GM21367 (cell line): ENCODE measurements at regions not wholly inside any gene's neighbourhood (a gene's known extent, or its start where the extent isn't known, plus 50 kb on each side); places are given as distances from the start of the nearest gene placed in this dataset.

Experiments used
- ATAC-seq: cut with Tn5 transposase; IDR thresholded peaks from one replicate; pipeline ENCODE4 v1.9.1; 2021; ENCODE audit not compliant: unreplicated experiment

DNA sequence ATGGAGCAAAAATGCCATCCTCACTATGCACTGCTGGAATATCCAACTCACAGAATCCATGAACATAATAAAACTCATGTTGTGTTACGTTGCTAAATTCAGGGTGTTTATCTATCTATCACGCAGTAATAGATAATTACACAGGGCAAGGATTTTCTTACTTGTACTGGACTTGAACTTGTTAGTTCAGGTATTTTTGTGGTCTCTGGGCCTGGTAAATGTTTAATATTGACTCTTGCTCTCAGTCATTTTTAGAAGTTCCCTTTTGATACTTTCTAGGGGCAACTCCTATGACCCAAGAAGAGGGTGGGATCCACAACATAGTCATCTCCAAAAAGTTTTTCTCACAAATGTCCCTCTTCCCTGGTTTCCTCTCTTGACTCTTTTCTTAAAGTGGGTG lies 522.4 kb upstream of the IGFBP7 start:
- ATAC-seq = no peak

DNA sequence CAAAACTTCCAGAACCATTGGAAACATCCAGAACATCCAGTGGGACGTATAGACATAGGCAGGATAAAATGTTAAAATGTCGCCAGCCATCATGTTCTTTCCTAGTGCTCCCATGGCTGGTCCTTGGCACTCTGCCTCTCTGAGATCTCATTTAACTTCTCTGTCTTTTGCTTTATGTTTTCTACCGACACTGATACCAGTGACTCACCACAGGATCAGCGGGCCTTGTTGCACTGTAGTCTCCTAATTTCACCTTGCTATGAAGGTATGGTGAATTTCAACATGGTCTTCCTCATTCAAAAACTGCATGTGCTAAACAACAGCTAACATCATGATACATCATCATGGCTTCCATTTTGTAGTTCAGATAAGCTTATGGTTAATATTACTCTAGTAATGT lies 521.0 kb upstream of the IGFBP7 start:
- ATAC-seq = no peak

DNA sequence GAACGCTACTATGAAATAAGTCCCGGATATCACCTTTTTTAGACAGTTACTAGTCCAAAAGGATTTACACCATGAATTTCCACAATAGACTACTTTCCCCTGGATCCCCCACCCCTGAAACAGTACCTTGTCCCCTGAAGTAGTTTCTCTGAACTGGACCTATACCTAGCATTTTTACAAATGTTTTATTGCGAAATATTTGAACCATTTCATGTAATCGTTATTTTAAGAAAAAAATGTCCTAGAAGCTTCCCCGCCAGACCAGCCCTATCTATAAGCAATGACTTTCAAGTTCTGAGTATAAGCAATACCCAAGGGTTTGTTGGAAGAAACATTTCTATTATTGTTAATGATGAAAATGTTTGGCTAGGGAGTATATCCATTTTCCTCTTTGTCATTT lies 517.8 kb upstream of the IGFBP7 start:
- ATAC-seq = no peak

DNA sequence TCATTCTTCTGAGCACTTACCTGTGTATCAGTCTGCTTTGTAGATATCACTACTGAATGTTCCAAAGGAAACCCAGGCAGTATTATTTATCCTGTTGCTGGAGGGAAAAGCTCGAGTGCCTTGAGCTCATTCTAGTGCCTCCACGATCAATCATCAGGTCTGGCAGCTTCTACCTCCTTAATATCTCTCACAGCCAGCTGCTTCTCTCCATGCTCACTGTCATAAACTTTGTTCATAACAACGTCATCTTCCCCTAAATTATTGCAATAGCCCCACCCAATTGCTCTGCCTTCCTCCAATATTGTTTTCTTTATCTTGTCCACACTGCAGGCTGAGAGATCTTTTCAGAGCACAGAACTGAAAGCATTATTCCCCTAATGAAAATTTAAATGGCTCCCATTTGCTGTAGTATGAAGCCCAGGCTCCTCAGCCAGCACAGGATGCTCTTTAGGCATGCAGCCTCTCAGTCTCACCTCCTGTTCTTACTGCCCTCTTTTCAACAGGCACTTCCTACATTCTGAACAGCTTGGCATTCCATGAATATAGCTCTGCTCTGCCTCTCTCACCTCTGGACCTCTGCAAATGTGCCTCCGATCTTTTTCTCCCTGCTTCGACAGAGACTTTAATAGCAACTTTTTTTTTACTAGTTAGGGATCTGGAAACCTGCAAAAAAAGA lies 504.2 kb upstream of the IGFBP7 start:
- no peak for ATAC-seq

DNA sequence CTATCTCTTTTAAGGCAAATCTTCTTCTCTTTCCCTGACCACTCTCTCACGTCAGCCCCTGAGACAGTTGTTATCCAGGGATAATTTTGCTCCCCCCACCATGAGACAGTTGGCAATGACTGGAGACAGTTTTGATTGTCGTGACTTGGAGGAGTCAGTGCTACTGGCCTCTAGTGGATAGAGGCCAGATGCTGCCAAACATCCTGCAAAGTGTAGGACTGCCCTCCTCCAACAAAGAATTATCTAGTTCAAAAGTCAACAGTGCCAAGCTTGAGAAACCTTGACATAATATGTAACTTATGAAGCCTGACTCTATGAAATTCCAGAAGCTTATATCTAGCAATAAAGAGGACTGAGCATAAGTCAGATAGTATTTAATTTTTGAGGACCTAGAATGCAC lies 502.1 kb upstream of the IGFBP7 start:
- ATAC-seq = no peak

DNA sequence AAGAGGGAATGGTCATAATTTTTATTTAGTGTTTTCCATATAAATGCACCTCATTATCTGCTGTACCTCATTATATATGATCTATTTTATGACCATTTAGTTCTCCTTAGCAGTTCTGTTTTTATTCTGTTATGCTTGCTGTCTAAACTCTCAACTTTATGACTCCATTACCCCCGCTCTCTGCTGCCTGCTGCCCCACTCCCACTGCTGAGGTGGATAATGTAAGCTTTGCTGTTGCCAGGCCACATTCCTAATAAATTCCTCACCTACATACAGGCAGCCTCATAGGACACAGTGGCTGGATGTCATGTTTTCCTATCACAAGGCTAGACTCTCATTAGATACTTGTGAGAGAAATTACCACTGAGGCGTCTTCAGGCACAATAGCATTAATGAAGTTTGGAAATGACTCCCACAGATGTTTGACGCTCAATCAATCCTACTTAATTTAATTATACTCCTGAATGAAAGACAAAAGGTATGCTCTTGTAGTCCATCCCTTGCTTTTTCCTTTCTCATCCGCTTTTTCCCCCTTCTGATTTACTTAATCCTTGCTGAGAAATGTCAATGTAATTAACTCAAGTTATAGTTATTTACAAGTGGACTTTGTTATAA lies 497.5 kb upstream of the IGFBP7 start:
- ATAC-seq = no peak

DNA sequence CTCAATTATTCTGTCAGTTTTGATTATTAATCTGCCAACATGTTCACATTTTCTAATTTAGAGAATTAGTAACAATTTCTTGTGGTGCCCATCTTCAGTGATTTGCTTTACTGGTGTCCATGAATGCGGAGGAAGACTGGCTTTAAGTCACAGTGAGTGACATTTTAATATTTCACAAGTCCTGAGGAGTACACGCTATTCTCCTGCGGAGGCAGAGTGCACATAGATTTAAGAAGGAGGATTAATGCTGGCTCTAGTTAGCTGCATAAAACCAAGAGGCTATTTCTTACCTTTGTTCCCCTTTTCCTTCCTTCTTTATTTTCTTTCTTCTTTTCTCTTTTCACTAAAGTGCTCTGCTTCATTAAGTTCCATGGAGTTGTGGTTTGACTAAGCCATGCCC lies 495.2 kb upstream of the IGFBP7 start:
- ATAC-seq = no peak

DNA sequence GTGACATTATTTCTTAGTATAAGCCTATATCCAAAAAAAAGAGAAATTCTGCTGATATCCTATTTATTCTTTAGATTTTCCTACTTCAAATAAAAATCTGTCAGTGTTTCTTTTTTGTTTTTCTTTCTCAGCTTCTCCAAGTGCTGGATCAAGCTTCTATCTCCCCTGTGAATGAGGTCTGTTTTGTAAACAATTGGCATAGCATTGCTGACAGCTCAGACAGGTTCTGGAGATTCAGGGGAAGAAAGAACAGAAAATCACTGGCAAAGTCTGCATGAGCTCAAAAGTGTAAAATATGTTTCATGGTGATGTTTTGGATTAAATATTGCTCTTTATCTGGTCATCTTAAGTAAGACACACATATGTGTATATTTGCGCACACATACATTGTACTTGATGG lies 492.0 kb upstream of the IGFBP7 start:
- no peak for ATAC-seq

DNA sequence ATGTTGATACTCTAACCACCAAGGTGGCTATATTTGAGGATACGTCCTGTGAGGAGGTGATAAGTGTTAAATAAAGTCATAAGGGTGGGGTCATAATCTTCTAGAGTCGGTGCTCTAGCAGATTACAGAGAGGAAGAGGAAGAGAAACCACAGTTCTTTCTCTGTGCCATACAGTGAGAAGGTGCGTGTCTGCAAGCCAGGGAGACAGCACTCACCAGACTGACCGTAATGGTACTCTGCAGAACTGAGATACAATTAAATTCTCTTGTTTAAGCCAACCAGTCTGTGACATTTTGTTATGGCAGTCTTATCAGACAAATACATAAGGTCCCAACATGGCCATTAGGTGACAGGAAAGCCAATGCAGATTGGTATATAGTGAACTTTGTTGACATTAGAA lies 480.9 kb upstream of the IGFBP7 start:
- ATAC-seq = no peak

DNA sequence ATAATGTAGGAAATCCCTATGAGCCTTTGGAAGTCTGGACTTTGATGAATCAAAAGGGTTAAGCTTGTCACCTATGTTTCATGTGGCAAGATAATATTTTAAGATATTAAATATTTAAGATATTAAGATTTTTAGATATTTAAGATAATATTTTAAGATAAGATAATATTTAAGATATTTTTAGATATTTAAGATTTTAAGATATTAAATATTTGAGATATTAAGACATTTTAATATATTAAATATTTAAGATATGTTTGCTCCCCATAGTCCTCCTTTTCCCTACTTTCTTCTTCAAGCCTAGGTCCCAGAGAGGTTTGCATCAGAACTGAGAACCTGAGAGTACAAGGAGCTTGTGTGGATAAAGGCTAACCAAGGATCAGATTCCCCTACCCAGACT lies 478.4 kb upstream of the IGFBP7 start:
- ATAC-seq = no peak

DNA sequence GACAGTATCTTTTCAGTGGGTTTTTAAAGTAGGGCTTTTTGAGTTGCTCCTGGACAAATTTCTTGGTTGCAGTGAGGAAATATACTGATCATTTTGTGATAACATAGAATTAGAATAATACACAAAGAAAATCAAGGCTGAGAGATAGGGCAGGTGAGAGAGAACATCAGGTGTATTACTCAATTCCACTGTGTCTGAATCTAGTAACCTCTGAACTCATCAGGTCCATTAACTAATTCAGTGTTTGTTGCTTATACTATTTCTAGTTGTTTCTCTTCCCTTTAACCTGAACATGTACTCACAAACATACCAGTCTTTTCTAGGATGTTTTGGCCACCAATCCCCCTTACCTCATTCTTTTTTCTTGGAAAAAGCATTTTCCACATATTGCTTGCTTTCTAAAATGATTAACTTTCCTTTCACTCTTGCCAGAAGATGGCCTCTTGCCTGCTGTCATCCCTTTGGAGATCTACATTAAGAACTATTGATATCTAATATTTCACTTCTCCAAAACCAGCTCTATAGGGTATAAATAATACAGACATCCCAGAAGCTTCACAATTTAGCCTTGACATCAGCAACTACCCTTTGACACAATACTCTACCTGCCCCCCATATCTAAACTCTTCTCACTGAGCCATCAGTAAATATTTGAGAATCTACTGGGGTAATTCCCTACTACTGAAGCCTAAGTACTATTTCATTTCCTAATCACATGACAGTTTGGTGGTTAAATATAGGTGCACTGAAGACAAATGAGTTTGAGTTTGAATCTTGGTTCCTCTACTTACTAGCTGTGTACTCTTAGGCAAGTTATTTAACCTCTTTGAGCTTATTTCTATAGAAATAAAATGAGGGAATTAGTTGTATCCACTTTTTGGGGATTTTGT lies 470.8 kb upstream of the IGFBP7 start:
- no peak for ATAC-seq

DNA sequence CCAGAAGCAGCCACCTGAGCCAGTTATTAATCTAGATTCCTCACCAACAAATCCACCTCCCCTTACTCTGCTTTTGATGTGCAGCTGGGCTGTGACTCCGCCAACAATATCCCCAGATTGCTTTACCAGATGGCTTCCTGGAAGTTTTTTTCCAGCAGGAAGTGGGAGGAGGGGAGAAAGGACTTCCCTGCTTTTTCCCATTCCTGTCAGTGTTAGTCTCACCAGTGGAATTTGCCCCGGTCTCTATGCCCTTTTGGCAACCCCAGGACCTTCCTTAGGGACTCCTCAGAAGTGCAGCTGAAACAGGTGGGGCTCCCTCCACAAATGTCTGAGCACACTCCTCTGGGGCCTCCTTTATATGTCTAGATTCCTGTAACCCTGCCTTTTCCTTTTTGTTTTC lies 465.2 kb upstream of the IGFBP7 start:
- no peak for ATAC-seq

DNA sequence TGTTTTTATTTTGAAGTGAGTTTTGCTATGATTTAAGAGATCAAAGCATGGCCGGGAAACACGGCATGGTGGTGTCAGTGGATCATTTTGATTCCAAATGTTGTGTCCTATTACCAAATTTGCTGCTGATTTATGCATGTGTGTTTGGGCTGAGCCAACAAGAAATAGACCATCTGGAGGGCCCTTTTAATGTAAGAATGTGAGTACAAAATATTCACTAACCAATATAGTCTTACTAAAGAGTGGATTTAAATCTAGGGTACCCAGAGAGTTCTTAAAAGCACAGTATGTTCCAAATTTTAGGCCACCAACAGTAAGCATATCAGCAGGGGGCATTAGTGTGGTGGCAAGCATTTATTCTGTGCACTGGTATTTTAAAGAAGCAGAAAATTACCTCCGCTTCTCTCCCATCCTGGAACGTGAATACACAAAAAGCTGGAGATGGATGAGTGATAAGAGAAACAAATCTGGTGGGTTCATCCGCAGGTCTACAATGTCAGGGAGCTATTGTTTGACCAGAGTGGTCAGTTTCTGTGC lies 444.4 kb upstream of the IGFBP7 start:
- no peak for ATAC-seq

DNA sequence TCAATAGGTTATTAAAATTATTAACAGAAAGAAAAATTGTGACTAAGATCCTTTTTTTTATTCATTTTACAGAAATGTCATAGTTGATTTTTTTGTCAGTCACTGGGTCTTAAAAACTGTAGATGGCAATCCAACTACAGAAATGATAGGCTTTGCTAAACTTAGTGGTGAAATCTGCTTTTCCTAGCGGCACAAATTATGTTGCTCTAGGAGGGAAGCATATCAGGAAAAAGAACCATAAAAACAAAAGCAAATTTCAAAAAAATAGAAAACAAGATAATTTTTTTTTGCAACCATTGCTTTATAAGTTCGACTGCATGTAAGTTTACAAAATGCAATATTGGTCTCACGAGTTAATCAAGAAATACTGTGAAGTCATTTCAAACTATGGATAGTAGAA lies 443.5 kb upstream of the IGFBP7 start:
- ATAC-seq = no peak

DNA sequence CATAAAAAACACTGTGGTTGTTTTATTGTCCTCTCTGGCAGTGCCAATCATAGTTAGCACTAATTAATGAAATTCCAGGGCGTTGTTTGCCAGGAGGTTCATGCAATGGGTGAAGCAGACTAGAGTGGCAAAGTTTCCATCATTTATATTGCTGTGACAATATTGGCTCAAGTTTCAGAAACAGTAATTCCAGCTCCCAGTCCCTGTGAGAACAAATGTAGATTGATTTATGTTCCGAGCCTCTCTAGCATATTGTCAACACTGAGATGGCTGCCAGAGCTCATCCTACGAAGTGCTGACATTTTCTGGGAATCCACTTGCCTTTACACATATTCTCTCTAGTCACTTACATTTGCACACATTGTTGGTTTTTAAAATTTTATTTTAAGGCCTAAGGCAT lies 440.0 kb upstream of the IGFBP7 start:
- ATAC-seq = no peak

DNA sequence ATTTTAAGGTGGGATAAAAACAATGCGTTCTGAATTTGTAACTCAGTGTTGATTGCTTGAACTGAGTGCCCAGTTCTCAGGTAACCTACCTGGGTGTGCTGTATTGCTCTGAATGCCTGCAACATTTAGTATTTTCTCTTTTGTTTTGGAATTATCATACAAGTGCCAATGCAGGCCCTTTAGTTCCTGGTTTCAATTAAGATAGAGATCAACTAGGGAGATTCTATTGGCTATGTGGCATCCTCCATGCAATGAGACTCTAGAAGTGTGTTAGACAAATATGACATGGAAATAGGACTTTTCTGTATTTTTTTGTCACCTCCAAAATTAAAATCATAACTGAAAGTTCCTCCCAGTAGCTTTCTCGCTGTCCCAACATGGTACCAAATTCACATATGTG lies 438.7 kb upstream of the IGFBP7 start:
- no peak for ATAC-seq

DNA sequence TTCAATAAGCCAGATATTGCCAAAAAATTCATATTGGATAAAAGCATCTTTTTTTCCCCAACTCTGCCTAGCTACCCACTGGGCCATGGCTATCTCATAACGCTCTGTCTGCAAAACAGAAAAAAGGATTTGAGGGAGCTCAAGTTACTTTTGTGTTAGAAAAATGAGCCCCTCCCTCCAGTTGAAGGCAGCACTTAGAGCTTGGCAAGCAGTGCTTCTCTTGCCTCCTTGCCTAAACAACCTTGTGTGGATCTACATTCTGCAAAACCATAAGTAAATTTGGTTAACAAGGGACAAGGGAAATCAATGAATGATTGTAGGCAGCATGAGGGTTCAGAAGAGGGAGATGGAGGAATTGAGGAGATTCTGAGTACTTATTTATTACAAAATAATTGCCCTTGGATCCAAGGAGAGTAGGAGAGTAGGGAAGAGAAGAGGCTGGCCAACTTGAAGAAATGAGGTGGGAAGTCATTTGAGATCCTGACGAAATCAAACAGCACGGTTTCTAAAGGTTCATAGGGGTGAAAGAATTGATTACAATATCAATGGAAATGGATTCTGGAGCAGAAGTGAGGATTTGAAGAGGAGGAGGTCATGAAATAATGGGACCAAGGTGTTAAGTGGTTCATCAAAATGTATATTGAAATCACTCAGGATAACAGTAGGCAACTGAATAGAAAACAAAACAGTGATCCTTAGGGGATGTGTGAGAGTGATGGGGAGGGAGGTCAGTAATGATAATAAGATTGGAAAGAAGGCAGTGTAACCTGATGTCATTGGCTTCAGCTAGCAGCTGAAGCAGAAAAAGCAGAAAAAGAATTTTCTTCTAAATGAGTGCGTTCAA lies 434.8 kb upstream of the IGFBP7 start:
- no peak for ATAC-seq

DNA sequence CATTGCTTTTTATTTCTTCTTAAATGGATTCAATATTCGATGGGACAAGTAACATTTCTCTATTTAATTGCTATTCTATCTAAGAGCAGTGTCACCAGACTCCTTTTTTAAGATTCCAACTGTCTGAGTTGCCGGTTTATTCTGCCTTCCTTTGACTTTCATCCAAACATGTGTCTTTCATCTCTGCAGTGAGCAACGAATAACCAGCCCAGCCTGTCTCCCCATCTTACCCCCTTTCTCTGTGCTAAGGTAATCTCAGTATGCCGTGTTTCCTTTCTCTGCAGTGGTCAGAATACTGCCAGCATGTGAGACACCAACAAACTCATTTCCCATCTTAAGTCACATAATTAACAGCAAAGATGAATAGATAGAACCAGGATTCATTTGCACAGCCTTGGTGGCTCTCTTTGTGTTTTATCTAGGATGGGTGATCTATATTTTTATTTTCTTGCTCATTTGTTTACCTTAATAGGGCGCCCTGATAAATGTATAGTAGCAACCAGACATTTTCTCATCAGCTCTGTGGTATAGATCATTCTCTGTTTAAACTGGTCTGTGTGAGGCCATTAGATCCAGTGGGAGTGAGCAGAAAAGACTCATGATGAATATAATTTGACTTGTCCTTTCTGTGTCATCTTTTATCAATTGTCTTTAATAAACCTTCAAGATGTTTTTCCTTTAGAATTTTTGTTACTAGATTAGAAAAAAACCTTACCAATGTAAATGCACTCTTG lies 394.8 kb upstream of the IGFBP7 start:
- ATAC-seq = no peak

DNA sequence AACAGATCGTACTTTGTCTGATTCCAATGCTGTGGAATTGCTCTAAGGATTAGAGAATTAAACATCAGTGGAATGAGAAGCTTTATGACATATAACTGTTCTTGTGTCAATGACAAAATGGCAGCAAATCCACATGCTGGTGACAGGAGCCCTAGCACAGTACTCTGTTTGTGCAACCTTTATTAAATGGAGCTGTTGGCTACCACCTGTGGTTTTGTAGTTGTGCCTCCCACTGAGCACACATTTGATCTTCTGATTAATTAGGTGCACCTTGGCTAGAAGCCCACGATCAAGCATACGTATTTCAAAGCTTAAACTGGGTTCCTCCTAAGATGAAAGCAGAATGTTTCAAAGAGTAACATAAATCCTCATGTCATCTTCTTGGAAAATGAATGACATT lies 394.0 kb upstream of the IGFBP7 start:
- ATAC-seq = no peak

DNA sequence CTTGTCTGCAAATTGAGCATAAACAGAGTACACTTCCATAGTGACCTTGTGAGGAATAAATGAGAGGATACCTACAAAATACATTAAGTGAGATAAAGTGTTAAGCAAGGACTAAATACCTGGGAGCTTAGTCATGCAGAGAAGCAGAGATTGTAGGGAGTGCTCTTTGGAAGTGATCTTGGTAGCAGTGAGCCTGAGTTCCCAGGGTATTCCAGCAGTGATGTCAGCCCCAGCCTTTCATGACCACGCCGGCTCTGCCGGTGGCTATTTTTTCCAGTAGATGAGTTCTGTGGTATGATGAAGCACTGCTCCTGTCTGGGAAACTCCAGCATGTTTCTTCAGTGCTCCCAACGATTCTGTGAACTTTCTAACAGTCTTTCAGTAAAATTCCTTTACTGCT lies 391.5 kb upstream of the IGFBP7 start:
- ATAC-seq = no peak
